ENCODE measurements at regions not wholly inside any gene's neighbourhood (a gene's known extent, or its start where the extent isn't known, plus 50 kb on each side); places are given as distances from the start of the nearest gene placed in this dataset.

DNA sequence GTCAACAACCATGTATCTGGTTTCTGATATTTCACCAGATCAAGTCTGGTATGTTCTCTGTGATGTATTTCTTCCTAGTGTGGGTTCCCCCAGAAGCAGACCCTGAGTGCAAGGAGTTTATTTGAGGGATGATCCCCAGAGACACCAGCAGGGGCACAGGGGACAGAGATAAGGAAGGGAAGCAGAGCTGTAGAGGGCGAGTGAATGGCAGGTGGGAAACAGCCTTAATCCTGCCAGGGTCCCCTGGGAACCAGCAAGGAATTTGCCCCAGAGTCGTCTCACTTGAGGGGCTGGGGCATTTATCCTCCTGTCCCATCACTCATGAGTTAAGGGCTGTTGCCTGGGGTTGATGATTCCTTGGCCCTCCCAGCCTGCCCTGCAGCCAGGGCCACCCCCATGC is 206.4 kb upstream of the BCOR start:
- TF ChIP-seq ZBTB8A (CRISPR knock-in tag; IDR thresholded peaks at IDR 0.05; ENCODE audit: borderline replicate concordance, low read depth) (no peak), RAD21 (CRISPR knock-in tag; IDR thresholded peaks at IDR 0.05) (no peak), CTCF (CRISPR knock-in tag; IDR thresholded peaks at IDR 0.05) (no peak), SRF (IDR thresholded peaks at IDR 0.05; ENCODE audit: low read depth, low read length) (no peak), SIX1 (CRISPR knock-in tag; IDR thresholded peaks at IDR 0.05; ENCODE audit: borderline replicate concordance) (no peak), HNRNPK (IDR thresholded peaks at IDR 0.05; ENCODE audit: low read depth, low read length, poor library complexity, severe bottlenecking) (no peak), SIN3A (IDR thresholded peaks at IDR 0.05; ENCODE audit: borderline replicate concordance, low read depth, low read length) (no peak), ADNP (CRISPR knock-in tag; IDR thresholded peaks at IDR 0.05) (no peak), MAFF (IDR thresholded peaks at IDR 0.05; ENCODE audit: low read depth, low read length) (no peak), HBP1 (CRISPR knock-in tag; IDR thresholded peaks at IDR 0.05; ENCODE audit: low read depth) (no peak), ATF7 (IDR thresholded peaks at IDR 0.05) (no peak), ATF7 (CRISPR knock-in tag; IDR thresholded peaks at IDR 0.05) (no peak), USF2 (IDR thresholded peaks at IDR 0.05; ENCODE audit: low read depth, low read length) (no peak), USF2 (CRISPR knock-in tag; IDR thresholded peaks at IDR 0.05; ENCODE audit: borderline replicate concordance) (no peak), MIER2 (CRISPR knock-in tag; IDR thresholded peaks at IDR 0.05) (no peak)

Data from HepG2 (cell line).